CD14-positive monocyte (primary cell): ENCODE measurements at regions not wholly inside any gene's neighbourhood (a gene's known extent, or its start where the extent isn't known, plus 50 kb on each side); places are given as distances from the start of the nearest gene placed in this dataset.

ENCODE experiments used
- DNase-seq, 3 donors: peaks; one replicate each; pipeline ENCODE4 v3.0.0-alpha.2; 2011 to 2022
- H2AFZ ChIP-seq: 2 replicates; pipeline ENCODE4 v1.6.0; 2012; ENCODE audit warnings: mild to moderate bottlenecking, low read depth, low read length, inconsistent platforms; ENCODE audit not compliant: insufficient read depth, poor library complexity, severe bottlenecking
- H3K27ac ChIP-seq, 2 donors: 1 replicate in 1 of 2; 2 replicates in 1 of 2; pipeline ENCODE4 v1.5.1; 2012 to 2013; ENCODE audit warnings: low read length in 2 of 2, control low read depth in 1 of 2, inconsistent platforms in 1 of 2, low read depth in 1 of 2, mild to moderate bottlenecking in 1 of 2
- H3K27me3 ChIP-seq, 2 donors: one replicate each; pipeline versions ENCODE4 v1.6.0 to v1.6.1; 2011 to 2013; ENCODE audit warnings: low read length in 2 of 2; ENCODE audit not compliant: control insufficient read depth in 2 of 2, insufficient read depth in 2 of 2
- H3K36me3 ChIP-seq, 2 donors: replicated peaks in 1 of 2; 1 replicate in 1 of 2; 2 replicates in 1 of 2; pipeline versions ENCODE4 v1.5.1 to v1.6.1; 2012 to 2013; ENCODE audit warnings: low read length in 2 of 2, control low read depth in 1 of 2, inconsistent platforms in 1 of 2, mild to moderate bottlenecking in 1 of 2; ENCODE audit not compliant: insufficient read depth in 2 of 2, control insufficient read depth in 1 of 2
- H3K4me1 ChIP-seq, 2 donors: 1 replicate in 1 of 2; 2 replicates in 1 of 2; pipeline versions ENCODE4 v1.5.1 to v1.6.1; 2012 to 2013; ENCODE audit warnings: low read length in 2 of 2, control low read depth in 1 of 2, inconsistent platforms in 1 of 2, mild to moderate bottlenecking in 1 of 2, moderate library complexity in 1 of 2; ENCODE audit not compliant: insufficient read depth in 2 of 2, control insufficient read depth in 1 of 2
- H3K4me2 ChIP-seq: replicated peaks from 2 replicates; pipeline ENCODE3; 2012; ENCODE audit warnings: low read length, moderate library complexity, mild to moderate bottlenecking; ENCODE audit not compliant: poor library complexity, severe bottlenecking; ENCODE audit errors: extremely low read depth
- H3K4me3 ChIP-seq, 3 experiments: fragments of 200-600 bp in 1 of 3; sonication (generic) in 1 of 3; replicated peaks in 1 of 3; 1 replicate in 2 of 3; 2 replicates in 1 of 3; pipeline ENCODE4 v1.5.1; 2011 to 2013; ENCODE audit warnings: low read length in 3 of 3, mild to moderate bottlenecking in 3 of 3, control low read depth in 2 of 3, low read depth in 2 of 3, inconsistent platforms in 1 of 3, moderate library complexity in 1 of 3
- H3K79me2 ChIP-seq: 2 replicates; pipeline ENCODE4 v1.6.0; 2012; ENCODE audit warnings: mild to moderate bottlenecking, control low read depth, inconsistent platforms, low read length, moderate library complexity; ENCODE audit not compliant: insufficient read depth
- H3K9ac ChIP-seq: 2 replicates; pipeline ENCODE4 v1.6.0; 2017; ENCODE audit warnings: low read length, mild to moderate bottlenecking; ENCODE audit not compliant: insufficient read depth, poor library complexity, severe bottlenecking
- H3K9me3 ChIP-seq, 2 donors: replicated peaks in 1 of 2; 1 replicate in 1 of 2; 2 replicates in 1 of 2; pipeline versions ENCODE4 v1.5.1 to v1.6.1; 2012 to 2013; ENCODE audit warnings: low read length in 2 of 2, control low read depth in 1 of 2; ENCODE audit not compliant: control insufficient read depth in 1 of 2, insufficient read depth in 1 of 2
- H4K20me1 ChIP-seq: 2 replicates; pipeline ENCODE4 v1.6.0; 2012; ENCODE audit warnings: mild to moderate bottlenecking, low read length, control low read depth, moderate library complexity; ENCODE audit not compliant: insufficient read depth
- H3K27ac Mint-ChIP-seq, 7 donors: one replicate each; pipeline ENCODE4 v1.8.0; 2020; ENCODE audit warnings: mild to moderate bottlenecking in 7 of 7, mixed read lengths in 7 of 7, moderate library complexity in 6 of 7, inconsistent platforms in 2 of 7
- H3K27me3 Mint-ChIP-seq, 3 donors: one replicate each; pipeline ENCODE4 v1.8.0; 2021 to 2022; ENCODE audit warnings: low read depth in 3 of 3, mild to moderate bottlenecking in 3 of 3, mixed read lengths in 3 of 3, moderate library complexity in 3 of 3, inconsistent platforms in 1 of 3
- H3K36me3 Mint-ChIP-seq, 2 donors: one replicate each; pipeline ENCODE4 v1.8.0; 2020; ENCODE audit warnings: mixed read lengths in 2 of 2, inconsistent platforms in 1 of 2, mild to moderate bottlenecking in 1 of 2
- H3K4me1 Mint-ChIP-seq: one replicate; pipeline ENCODE4 v1.8.0; 2020; ENCODE audit warnings: mild to moderate bottlenecking, mixed read lengths
- H3K4me3 Mint-ChIP-seq, 2 donors: one replicate each; pipeline ENCODE4 v1.8.0; 2020; ENCODE audit warnings: mild to moderate bottlenecking in 2 of 2, mixed read lengths in 2 of 2, moderate library complexity in 1 of 2
- H3K9me3 Mint-ChIP-seq, 7 donors: one replicate each; pipeline ENCODE4 v1.8.0; 2020 to 2022; ENCODE audit warnings: mixed read lengths in 7 of 7, mild to moderate bottlenecking in 6 of 7, moderate library complexity in 6 of 7, inconsistent platforms in 2 of 7
- WGBS: methylation state at CpG from one replicate; pipeline ENCODE4 v1.1.5; 2013; ENCODE audit warnings: missing lambda C conversion rate; ENCODE audit not compliant: insufficient coverage; 5-methylcytosine and 5-hydroxymethylcytosine counted together
- intact Hi-C, 2 donors: fragments of 100-400 bp; cut with micrococcal nuclease; formaldehyde crosslinking; loops; one replicate each; pipeline versions ENCODE4 v1.15.0 to v1.15.1; 2023
- TF ChIP-seq, protein P1 (sequence below): fragments of 200-600 bp; IDR thresholded peaks from one replicate; pipeline ENCODE4 v1.8.0; 2022; ENCODE audit warnings: antibody characterized with exemption, mild to moderate bottlenecking

DNA sequence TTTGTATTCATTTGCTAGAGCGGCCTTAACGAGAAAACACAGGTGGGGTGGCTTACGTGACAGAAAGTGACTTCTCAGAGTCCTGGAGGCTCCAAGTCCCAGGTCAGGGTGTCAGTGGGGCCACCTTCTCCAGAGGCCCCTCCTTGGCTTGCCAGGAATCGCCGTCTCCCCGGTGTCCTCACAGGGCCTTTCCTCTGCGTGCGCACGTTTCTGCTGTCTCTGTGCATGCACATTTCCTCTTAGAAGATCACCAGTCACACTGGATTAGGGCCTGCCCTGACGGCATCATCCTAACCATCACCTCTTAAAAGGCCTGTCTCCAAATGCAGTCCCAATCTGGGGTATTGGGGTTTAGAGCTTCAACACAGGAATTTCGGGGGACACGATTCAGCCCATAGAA is 63.8 kb upstream of the HELT start:
- intact Hi-C loops = loop anchor here in 1 of 2 donors (10.0 kb wide), 1 partner anchor 50 kb away; no protein-coding TSS in a partner anchor
- 95% methylated on average over 8 of the region's 12 CpGs for WGBS

GRCh38 chr4:184955116-184955515 is 63.2 kb upstream of the HELT start:
- Histone ChIP-seq H3K9ac (no peak overlapping the region), H3K79me2 (no peaks in the 10 kb centered on the region), H4K20me1 (no peaks in the 10 kb centered on the region), H3K27me3 (no peaks in the 10 kb centered on the region), H2AFZ (no peak overlapping the region), H3K4me3 (no peak overlapping the region), H3K4me2 (no peak overlapping the region), H3K27ac (no peak overlapping the region), H3K4me1 (peaks cover 10 to 11% of the 10 kb centered on the region in 2 donors), H3K36me3 (no peaks in the 10 kb centered on the region), H3K9me3 (no peaks in the 10 kb centered on the region)
- Mint-ChIP-seq H3K4me3 (no peak overlapping the region), H3K9me3 (peaks cover 0 to 3% (median 0%) of the 10 kb centered on the region in 7 donors), H3K27ac (no peak overlapping the region), H3K4me1 (peaks cover 19% of the 10 kb centered on the region), H3K27me3 (peaks cover 3 to 13% (median 4%) of the 10 kb centered on the region in 3 donors), H3K36me3 (no peaks in the 10 kb centered on the region)
- TF ChIP-seq, protein P1, sequence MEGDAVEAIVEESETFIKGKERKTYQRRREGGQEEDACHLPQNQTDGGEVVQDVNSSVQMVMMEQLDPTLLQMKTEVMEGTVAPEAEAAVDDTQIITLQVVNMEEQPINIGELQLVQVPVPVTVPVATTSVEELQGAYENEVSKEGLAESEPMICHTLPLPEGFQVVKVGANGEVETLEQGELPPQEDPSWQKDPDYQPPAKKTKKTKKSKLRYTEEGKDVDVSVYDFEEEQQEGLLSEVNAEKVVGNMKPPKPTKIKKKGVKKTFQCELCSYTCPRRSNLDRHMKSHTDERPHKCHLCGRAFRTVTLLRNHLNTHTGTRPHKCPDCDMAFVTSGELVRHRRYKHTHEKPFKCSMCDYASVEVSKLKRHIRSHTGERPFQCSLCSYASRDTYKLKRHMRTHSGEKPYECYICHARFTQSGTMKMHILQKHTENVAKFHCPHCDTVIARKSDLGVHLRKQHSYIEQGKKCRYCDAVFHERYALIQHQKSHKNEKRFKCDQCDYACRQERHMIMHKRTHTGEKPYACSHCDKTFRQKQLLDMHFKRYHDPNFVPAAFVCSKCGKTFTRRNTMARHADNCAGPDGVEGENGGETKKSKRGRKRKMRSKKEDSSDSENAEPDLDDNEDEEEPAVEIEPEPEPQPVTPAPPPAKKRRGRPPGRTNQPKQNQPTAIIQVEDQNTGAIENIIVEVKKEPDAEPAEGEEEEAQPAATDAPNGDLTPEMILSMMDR = no peak
- no peak for DNase-seq
- 86% methylated on average over 4 of the region's 5 CpGs for WGBS
- intact Hi-C loops = loop anchor here in 1 of 2 donors (10.0 kb wide), 1 partner anchor 50 kb away; no protein-coding TSS in a partner anchor

More for the DNA sequence above, 63.8 kb upstream of the HELT start:
- Histone ChIP-seq H3K4me1 (peaks cover 10% of the 10 kb centered on the region in 2 donors), H3K4me2 (no peak overlapping the region), H4K20me1 (no peaks in the 10 kb centered on the region), H3K36me3 (no peaks in the 10 kb centered on the region), H3K79me2 (no peaks in the 10 kb centered on the region), H3K27me3 (no peaks in the 10 kb centered on the region), H3K4me3 (no peak overlapping the region), H3K9me3 (no peaks in the 10 kb centered on the region), H2AFZ (no peak overlapping the region), H3K9ac (no peak overlapping the region), H3K27ac (no peak overlapping the region)
- Mint-ChIP-seq H3K4me3 (no peak overlapping the region), H3K27ac (no peak overlapping the region), H3K36me3 (no peaks in the 10 kb centered on the region), H3K27me3 (peaks cover 2 to 13% (median 3%) of the 10 kb centered on the region in 3 donors), H3K9me3 (peaks cover 0 to 3% (median 0%) of the 10 kb centered on the region in 7 donors), H3K4me1 (peaks cover 18% of the 10 kb centered on the region)
- no peak for DNase-seq
- TF ChIP-seq, protein P1 = no peak
